HCT116 (cell line): ENCODE measurements at regions not wholly inside any gene's neighbourhood (a gene's known extent, or its start where the extent isn't known, plus 50 kb on each side); places are given as distances from the start of the nearest gene placed in this dataset.

Experiments used
- CTCF ChIP-seq, 3 experiments: fragments of 200-600 bp in 1 of 3; sonication (generic) in 1 of 3; IDR thresholded peaks in 2 of 3; conservative IDR thresholded peaks in 1 of 3; 2 replicates each; pipeline ENCODE4 v1.5.1; 2012 to 2017; ENCODE audit warnings: low read depth in 2 of 3, low read length in 2 of 3, antibody characterized with exemption in 1 of 3, borderline replicate concordance in 1 of 3, control low read depth in 1 of 3, mild to moderate bottlenecking in 1 of 3, mixed read lengths in 1 of 3, mixed run types in 1 of 3, moderate library complexity in 1 of 3; ENCODE audit not compliant: insufficient read depth in 1 of 3
- EZH2 ChIP-seq: fragments of 200-600 bp; sonication (generic); IDR thresholded peaks from 2 replicates; pipeline ENCODE4 v1.6.1; 2017; ENCODE audit warnings: antibody characterized with exemption, mixed run types
- FOSL1 ChIP-seq: IDR thresholded peaks from 2 replicates; pipeline ENCODE4 v1.6.1; 2012; ENCODE audit warnings: low read depth
- JUND ChIP-seq: IDR thresholded peaks from 2 replicates; pipeline ENCODE4 v1.6.1; 2012
- MAX ChIP-seq: IDR thresholded peaks from 2 replicates; pipeline ENCODE4 v1.6.1; 2012
- POLR2A ChIP-seq: IDR thresholded peaks from 2 replicates; pipeline ENCODE4 v1.7.0; 2011; ENCODE audit warnings: borderline replicate concordance; ENCODE audit not compliant: insufficient read depth, insufficient read length; ENCODE audit errors: extremely low read depth
- POLR2AphosphoS5 ChIP-seq: IDR thresholded peaks from 2 replicates; pipeline ENCODE4 v1.6.1; 2011; ENCODE audit warnings: mild to moderate bottlenecking, low read depth, low read length, moderate library complexity
- RAD21 ChIP-seq: IDR thresholded peaks from 2 replicates; pipeline ENCODE4 v1.6.1; 2012; ENCODE audit warnings: low read depth, mild to moderate bottlenecking
- SIN3A ChIP-seq: IDR thresholded peaks from 2 replicates; pipeline ENCODE4 v1.6.1; 2012; ENCODE audit warnings: low read depth
- SP1 ChIP-seq: IDR thresholded peaks from 2 replicates; pipeline ENCODE4 v1.6.1; 2012; ENCODE audit warnings: low read depth
- SRF ChIP-seq: IDR thresholded peaks from 2 replicates; pipeline ENCODE4 v1.6.1; 2012; ENCODE audit warnings: low read depth
- YY1 ChIP-seq: IDR thresholded peaks from 2 replicates; pipeline ENCODE4 v1.6.1; 2011; ENCODE audit warnings: low read length, low read depth, moderate library complexity, mild to moderate bottlenecking; ENCODE audit not compliant: insufficient replicate concordance; ENCODE audit errors: extremely low read depth
- ZBTB33 ChIP-seq: IDR thresholded peaks from 2 replicates; pipeline ENCODE4 v1.6.1; 2011; ENCODE audit warnings: mild to moderate bottlenecking, low read length, moderate library complexity; ENCODE audit not compliant: insufficient replicate concordance; ENCODE audit errors: extremely low read depth
- ZNF274 ChIP-seq: fragments of 200-500 bp; sonication (Bioruptor generic); IDR thresholded peaks from 2 replicates; pipeline ENCODE4 v1.6.1; 2014; ENCODE audit warnings: mild to moderate bottlenecking, low read depth, low read length, inconsistent platforms

GRCh38 chr14:85052646-85053045 lies 477.3 kb upstream of the FLRT2 start:
- no peak for TF ChIP-seq CTCF (IDR thresholded peaks at IDR 0.05 in 2 of 3, conservative IDR thresholded peaks at IDR 0.05 in 1 of 3; ENCODE audit: borderline replicate concordance in 1 of 3, insufficient read depth in 1 of 3, low read depth in 2 of 3, low read length in 2 of 3)
- no peak for TF ChIP-seq JUND
- TF ChIP-seq FOSL1 = no peak
- TF ChIP-seq YY1 = no peak
- TF ChIP-seq POLR2A = no peak
- no peak for TF ChIP-seq SRF
- TF ChIP-seq RAD21 = no peak
- TF ChIP-seq SP1 = no peak
- no peak for TF ChIP-seq ZNF274
- no peak for TF ChIP-seq SIN3A
- TF ChIP-seq MAX = no peak
- no peak for TF ChIP-seq ZBTB33
- no peak for TF ChIP-seq EZH2
- no peak for TF ChIP-seq POLR2AphosphoS5
